ENCODE measurements at regions not wholly inside any gene's neighbourhood (a gene's known extent, or its start where the extent isn't known, plus 50 kb on each side); places are given as distances from the start of the nearest gene placed in this dataset.

DNA sequence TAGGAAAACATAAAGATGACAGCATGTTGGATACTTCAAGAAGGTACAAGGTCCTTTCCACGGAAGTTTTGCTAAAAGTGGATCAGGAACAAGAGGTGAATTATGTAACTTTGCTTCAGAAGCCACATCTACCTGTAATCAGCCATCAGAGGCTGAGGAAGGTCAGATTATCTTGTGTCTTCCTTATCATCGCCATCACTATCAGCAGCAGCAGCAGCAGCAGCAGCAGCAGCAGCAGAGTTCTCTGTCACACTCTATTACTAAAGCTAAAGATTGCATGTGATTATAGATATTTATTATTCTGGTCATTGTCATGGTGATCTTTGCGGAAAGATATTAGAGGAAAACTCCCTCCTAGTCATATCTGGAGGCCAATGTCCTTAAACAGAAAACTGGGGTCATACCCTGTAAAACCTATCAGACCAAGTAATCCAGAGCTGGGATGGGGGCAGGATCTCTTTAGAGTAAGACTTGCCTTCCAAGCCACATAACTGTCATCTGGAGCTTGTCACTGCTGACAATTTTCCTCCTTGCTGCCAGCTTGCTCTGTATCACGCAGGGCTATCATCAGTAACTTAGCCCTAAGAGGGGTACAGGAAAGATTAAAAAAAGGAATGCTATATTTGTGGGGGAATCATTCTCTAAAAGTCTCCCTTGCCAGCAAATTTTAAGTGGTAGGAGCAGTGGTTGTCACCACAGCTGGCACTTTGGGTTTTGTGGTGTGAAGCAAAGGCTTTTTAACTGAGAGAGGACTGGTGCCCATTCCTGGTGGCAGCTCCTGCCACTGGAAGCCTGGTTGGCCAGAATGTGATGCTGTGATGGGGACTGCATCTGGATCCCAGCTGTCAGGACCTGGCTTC lies 130.9 kb upstream of the RASGRP1 start:
- no peak for DNase-seq (ENCODE audit: low read depth in 2 of 2)

DNA sequence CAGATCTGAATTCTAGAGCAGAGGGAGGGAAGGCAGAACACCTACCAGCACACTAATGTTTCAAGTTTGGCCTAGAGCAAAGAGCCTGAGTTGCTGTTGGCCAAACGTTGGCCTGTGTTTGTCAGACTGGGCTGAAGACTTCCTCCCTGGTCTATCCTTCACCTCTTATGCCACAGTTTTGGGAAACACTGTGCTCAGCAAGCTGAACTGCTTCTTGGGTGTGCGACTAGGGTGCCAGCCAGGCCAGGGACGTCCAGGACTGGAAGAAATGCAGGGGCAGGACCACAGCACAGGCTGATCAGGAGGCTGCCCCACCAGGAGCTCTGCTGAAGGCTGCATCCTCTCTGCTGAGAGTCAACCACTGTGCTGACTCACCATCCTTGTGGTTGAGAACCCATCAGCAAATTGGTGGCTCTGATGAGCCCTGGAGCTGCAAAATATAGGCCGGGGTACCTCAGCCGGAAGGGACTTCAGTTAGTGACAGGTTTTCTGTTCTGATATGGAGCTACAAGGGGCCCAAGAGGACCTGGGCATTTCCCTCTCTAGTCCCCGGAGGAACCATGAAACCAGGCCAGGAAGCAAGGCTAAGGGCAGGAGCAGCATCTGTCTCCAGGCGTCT lies 131.6 kb upstream of the RASGRP1 start:
- peak; percentile 39 to 58 for DNase-seq (ENCODE audit: low read depth in 2 of 2)

DNA sequence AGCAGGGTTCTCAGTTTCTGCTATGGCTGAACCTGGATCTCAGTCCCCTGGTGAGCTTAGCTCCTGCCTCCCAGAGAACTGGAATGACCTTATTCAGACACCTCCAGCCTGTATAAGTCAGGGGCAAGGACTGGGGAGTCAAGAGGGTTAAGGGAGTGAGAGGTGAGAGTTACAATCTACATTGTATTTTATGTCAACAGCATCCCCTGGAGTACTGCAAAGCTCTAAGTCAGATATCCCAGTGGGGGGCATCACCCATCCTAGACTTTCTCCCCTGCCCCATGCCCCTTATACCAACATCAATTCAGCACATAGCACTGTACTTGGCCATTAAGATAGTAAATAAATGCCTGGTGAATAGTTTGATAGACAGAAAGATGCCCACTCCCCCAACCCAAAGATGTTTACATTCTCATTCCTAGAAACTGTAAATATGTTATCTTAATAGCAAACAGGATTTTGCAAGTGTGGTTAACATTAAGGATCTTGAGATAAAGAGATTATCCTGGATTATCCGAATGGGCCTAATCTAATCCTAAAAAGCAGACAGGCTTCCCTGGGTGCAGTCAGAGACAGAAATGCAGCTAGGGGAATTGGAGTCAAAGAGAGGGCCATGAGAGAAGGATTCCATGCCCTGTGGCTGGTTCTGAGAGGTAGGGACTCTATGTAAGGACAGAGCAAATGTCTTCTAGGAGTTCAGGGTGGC lies 132.3 kb upstream of the RASGRP1 start:
- no peak for DNase-seq (ENCODE audit: low read depth in 2 of 2)

DNA sequence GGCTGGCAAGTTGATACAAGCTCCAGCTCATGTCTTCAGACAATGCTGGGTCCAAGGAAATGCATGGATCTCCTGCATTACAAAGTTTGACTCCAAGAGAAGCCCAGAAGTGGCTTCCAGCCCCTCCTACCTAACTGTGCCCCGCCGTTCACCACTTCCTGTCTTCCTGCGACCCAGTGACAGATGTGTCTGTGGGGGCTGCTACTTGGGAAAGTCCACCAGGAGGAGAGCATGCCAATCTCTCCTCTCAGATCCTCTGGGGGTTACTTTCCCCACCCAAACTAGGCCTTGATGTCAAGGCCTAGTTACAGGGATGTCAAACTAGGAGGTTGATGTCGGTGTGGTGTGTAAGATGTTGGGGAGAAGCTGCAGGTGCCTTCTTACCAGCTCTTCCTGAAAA lies 133.6 kb upstream of the RASGRP1 start:
- no peak for DNase-seq (ENCODE audit: low read depth in 2 of 2)

DNA sequence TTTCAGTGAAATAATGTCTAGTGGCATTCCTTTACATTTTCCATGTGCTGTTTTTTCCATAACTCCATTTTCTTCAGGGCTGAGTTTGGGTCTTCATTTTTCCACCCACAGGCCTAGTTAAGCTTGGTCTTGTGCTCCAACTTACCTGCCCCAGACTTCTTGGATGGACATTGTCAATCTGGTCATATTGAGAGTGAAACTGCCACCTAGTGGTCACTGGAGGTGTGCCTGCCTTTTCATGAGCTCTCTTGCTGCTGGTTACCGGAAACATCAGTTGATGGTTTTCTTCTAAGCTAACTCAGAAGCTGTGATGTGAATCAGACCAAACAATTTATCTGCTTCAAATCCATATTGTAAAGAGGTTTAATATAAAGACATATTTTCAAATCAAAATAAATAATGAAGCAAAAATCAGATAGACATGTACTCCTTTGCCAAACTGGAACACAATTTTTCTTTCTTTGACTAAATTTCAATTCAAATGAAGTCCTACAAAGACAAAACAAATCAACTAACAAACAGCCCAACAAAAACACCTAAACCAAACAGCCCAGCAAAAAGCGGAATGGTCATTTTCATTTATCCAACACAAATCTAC lies 135.1 kb upstream of the RASGRP1 start:
- peak in 1 of 2 experiments; percentile 64 for DNase-seq (ENCODE audit: low read depth in 2 of 2)

DNA sequence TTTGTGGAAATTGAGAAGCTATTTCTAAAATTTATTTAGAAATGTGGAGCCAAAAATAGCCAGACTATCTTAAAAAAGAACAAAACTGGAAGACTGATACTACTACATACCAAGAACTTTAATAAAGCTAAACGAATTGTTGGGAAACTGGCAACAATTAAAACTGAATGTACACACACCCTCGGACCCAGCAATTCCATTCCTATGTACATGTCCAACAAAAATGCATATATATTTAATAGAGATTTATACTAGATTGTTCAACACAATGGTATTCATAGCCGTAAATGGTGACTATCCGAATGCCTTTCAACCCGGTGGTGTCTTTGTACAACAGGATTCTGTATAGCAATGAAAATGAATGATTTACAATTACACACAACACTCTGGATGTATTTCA lies 136.5 kb upstream of the RASGRP1 start:
- no peak for DNase-seq (ENCODE audit: low read depth in 2 of 2)

DNA sequence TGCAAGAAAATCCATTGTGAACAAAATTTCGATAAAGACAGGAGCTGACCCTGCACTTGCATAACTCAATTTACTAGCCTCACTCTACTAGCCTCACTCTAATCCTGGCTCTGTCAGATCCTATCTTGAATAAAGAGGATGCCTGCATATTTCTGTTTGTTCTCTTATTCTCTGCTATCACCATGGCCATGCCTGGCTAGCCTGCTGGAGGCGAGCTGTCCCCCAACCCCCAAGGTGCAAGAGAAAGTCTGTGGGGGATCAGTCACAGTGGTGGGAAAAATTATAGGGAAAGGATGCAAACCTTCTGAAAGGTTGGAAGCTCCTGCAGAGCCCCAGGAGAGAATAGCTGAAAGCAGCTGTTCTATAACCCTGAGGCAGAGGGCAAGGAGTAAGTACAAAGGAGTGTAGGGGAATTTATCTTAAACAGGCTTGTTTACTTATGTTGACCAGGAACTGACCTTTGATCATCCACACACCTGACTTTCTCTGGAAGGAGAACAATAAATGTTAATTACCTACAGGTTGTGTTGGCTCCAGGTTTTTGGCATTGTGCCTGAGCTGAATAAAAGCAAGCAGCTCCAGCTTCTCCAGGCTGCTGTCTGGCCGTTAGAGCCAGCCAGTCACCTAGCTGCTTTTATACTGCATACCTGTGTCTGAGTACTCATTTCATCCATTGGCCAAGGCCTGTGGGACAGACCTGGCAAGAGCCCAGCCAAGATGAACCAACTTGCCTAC lies 137.7 kb upstream of the RASGRP1 start:
- DNase-seq (ENCODE audit: low read depth in 2 of 2) = no peak

DNA sequence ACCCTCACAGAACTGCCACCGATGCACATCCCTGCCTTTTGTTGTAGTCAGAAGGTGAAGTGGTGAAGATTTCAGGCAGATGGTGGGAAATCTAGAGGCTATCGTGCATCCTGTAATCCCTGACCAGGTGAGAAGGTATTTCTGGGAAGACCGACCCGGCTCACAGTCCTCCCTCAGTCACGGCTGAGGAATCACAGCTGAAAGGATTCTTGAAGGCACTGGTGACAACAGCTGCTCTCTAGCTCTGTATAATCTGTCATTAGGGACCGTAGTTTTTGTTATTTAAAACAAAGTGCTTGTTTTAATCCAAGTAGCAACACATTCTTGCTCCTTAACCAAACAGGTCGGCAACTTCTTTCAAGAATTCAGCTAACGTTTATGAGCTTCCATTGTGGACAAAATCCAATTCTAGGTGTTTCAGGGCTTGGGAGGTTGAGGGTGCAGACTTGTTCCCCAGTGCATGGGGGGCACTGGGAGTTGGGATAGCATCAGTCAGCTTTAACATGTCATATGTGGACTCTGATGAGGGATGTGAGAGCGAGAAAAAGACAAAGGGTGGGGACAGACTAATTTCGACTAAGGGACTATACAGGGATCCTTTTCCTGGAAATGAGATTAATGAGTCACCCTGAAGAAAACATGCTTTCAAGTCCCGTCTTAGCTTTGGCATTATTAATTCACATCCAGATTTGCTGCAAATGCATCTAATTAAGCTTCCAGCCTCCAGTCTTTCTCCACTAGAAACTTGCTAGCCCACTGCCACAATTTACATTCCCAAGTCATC lies 141.0 kb upstream of the RASGRP1 start:
- DNase-seq (ENCODE audit: low read depth in 2 of 2) = no peak

DNA sequence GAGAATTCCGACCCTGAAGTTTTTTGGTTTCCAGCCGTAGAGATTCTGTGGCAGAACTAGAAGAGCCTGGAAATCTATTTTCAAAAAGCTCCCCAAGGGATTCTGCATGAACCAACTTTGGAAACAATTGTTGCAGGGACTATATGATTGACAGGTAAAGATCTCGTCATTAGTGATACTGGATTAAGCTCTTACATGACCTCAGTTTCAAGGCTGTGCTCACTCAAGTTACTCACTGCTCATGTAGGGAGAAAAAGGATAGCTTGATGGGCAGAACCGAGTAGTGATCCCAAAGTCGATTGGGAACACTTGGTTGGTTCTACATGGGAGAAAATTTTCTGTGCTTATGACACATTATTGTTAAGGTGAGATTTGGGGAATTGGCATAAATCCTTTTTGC lies 142.3 kb upstream of the RASGRP1 start:
- no peak for DNase-seq (ENCODE audit: low read depth in 2 of 2)

DNA sequence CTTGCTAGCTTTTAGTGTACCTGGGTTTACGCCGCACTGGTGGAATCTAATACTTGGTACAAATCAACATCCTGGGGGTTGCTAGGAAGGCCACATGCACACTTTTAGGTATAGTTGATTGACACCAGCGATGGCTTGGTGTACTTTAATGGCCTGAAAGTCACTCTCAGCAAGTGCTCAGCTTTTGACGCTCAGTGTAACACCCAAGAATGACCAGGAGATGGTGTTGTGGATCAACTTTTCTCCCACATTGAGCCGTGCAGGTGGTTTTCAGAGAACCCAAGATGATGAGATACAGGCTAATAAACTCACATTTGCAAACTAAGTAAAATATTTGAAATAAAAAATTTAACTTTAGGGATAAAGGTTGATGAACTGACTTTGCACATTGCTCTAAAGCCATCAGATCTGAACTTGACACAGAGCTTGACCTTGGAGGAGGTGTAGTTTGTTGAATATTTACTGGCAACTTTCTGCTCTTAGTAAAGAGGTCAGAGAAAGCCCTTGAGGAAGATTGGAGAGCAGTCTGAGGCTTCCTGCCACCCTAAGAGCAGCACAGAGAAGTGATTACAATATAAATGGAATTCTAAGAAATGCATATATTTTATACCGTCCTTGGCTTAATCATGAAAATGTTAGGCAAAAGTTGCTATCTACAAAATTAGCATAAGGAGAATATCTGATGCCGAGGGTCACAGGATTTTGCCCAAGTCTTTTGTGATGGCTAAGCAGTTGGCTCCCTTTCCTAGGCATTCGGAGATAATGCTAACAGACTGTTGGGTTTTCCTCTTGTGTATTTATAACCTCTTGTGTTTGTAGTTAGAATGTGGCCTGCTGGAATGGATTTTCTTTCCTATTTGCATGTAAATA lies 143.4 kb upstream of the RASGRP1 start:
- no peak for DNase-seq (ENCODE audit: low read depth in 2 of 2)

DNA sequence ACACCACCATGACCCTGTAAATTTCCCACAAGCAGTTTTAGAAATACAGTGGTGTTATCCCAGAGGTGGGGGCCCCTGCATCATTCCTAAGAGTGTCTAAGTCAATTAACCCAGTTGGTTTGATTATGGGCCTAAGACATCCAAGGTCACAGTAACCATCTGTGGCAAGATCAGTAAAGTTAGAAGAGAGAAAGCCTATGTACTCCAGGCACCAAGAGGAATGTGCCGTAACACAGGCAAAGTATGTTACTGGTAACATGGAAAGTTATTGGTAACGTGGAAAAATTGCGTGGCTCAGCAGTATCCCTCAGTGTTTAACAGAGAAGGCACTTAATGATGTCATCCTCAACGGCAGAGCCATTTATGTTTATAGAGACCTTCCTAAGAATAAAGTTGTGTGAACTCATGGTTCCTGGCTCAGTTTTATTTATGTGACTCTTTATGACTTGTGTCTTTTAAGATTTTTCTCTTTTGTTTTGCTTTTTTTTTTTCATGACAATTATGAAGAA lies 144.1 kb upstream of the RASGRP1 start:
- DNase-seq (ENCODE audit: low read depth in 2 of 2) = no peak

DNA sequence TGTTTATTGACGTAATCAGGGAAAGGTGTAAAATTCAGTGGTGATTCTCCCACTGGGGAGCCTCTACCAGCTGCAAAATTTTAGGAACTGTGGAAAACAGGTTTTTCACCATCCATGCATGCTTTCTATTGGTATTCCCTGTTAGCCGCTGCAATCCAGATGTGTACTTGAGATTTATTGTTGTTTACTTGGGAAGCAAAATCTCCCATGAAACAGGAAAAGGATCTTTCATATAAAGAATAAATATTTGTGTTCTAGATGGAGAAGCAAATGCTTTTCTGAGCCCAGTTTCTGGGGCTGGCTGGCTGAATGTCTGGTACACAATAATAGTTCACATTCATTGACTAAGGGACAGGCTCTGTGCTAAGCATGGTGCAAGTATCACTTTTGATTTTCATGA lies 144.6 kb upstream of the RASGRP1 start:
- no peak for DNase-seq (ENCODE audit: low read depth in 2 of 2)

DNA sequence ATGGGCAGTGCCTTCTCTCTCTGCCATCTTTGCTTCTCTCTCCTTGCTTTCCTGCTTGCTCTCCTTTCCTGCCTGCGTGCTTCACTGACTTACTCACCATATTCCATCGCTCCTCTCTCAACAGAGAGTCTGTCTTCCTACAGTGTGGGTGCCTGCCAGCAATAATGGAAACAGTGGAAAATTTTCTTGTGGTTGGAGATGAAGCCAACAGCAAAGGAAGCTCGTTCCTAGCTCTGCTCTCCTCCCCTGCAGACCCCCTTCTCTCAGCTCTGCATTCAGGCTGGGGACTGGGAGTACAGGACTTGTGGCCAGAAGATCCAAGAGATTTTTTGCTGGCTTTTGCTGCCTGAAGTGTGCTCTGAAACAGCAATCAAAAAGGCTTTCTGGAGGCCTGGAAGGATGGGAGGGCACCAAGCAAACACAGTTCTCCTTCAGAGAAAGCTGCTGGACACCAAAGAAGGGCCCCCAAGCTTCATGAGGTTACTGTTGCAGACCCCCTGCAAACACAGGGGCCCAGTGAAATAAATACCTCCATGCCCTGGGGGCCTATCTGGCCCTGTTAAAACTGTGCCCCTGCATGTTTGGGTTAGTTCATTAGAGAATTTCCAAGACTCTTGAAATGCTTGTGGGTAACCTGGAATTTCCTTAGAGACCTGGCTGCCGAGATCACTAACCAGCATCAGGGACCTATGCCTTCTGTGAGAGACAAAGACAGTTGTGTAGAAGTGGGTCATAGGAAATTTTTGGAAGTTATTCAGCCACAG lies 149.9 kb upstream of the RASGRP1 start:
- no peak for DNase-seq (ENCODE audit: low read depth in 2 of 2)

DNA sequence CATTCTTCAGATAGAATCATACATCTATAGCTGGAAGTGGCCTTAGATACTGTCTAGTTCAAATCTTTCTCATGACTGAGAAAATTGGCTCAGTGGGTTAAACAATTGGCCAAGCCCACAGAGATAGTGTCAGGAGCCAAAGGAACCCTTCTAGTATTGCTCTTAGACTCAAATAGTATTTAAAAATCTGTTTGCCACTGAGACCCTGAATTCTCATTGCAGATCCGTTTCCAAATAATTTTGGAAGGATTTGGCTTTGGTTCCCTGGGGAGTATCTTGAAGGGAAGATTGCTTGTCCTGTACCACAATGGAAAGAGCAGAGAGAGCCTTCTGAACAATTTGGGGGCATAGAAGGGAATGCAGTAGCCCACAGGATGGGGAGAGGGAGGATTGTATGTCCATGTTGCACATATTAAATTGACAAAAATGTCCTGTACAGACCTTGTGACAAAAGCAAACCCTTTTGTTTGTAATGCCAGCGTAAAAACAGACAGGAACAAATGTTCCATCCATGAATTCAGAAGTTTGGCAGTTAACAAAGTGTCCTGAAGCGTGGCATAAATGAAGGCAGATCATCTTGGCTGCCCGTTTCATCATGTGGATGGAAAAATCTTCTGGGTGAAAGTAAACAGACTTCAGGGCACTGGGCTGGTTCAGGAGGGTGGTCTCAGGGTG lies 156.4 kb upstream of the RASGRP1 start:
- no peak for DNase-seq (ENCODE audit: low read depth in 2 of 2)

DNA sequence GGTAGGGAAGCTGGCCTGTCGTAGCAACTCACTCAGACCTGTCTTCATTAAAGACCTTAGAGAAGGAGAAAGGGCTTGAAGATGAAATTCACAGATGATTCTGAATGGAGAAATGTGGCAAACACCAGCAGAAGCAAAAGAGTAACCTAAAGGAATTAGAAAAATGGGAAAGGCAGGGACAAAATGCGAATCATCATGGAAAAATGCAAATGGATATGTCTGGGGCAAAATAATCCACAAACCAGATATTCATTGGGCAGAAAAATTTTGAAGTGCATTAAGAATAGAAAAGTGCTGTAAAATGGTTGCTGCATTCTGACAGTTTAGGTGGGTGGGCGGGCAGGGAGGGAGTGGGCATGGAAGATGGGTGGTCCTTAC lies 156.9 kb upstream of the RASGRP1 start:
- no peak for DNase-seq (ENCODE audit: low read depth in 2 of 2)

DNA sequence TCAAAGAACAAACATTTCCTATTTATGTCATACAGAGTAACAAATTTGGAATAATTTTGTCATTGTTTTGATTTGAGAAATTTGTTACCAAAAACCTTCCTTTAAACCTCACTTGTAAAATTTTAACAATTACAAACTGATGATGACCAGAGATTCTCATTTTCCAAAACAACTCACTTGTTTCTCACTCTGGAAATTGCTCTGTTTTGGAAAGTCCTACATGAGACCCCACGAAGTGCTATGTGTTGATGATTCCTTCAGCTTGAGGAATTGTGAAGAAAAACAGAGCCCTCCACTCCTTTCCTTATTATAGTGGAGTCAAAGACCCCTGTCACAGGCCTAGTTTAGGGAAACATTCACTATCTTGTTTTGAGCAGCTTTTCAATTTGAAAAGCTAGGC lies 157.6 kb upstream of the RASGRP1 start:
- no peak for DNase-seq (ENCODE audit: low read depth in 2 of 2)

DNA sequence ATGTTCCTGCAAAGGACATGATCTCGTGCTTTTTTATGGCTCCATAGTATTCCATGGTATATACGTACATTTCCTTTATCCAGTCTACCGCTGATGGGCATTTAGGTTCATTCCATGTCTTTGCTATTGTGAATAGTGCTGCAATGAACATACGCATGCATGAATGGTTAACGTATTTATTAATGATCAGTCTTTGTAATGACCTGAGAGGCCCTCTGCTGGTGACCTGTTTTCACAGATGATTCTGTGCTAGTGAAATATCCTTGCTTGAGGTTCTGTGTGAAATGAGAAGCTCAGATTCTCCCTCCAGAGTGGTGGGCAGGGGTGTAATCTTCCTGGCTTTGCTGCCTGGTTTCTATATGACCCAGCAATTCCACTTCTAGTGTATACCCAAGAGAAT lies 160.2 kb upstream of the RASGRP1 start:
- no peak for DNase-seq (ENCODE audit: low read depth in 2 of 2)

DNA sequence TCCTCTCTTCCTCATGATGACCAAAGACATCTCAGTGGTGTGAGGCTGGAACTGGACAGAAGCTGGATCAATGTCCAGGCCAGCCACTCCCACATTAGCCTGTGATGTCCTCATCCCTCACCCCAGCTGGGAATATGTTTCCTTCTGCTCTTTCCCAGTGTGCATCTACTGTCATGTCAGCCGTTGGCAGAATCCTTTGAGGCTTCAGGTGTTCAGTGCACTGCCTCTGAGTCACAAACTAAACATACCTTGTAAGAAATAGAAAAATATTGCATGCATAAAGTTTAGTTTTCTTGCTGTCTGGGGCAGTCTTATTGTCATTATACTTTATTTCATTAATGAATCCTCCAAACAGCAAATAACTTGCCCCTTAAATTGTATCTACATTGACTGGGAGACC lies 161.6 kb upstream of the RASGRP1 start:
- no peak for DNase-seq (ENCODE audit: low read depth in 2 of 2)

DNA sequence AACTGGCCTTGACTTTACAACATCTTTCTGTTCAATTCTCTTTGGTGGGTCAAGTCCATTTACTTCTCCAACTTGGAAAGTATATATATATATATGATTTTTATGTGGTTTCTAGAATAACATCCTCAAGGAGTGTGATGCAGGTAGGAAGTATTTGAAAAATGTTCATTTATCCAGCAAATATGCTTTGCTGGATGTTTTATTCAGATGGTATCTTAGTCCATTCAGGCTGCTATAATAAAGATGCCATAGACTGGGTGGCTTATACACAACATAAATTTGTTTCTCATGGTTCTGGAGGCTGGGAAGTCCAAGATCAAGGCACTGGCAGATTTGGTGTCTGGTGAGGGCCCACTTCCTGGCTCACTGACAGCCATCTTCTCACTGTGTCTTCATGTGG lies 168.7 kb upstream of the RASGRP1 start:
- no peak for DNase-seq (ENCODE audit: low read depth in 2 of 2)
